Mucosa of stomach (tissue), 1 donor: ENCODE measurements at regions not wholly inside any gene's neighbourhood (a gene's known extent, or its start where the extent isn't known, plus 50 kb on each side); places are given as distances from the start of the nearest gene placed in this dataset.
"Not testable (repeated sequence)": the region's sequence is repeated elsewhere in the genome, so short reads cannot be mapped to it uniquely, and the experiment has no call there.

Source experiments
- H3K27me3 ChIP-seq: one replicate; pipeline ENCODE4 v1.7.0; 2013; ENCODE audit warnings: mild to moderate bottlenecking, low read length; ENCODE audit not compliant: control insufficient read depth, insufficient read depth
- H3K36me3 ChIP-seq: one replicate; pipeline ENCODE4 v1.7.0; 2013; ENCODE audit warnings: low read length; ENCODE audit not compliant: control insufficient read depth, insufficient read depth
- H3K4me1 ChIP-seq: one replicate; pipeline ENCODE4 v1.7.0; 2013; ENCODE audit warnings: mild to moderate bottlenecking, low read length; ENCODE audit not compliant: control insufficient read depth, insufficient read depth
- H3K4me3 ChIP-seq: one replicate; pipeline ENCODE4 v1.7.0; 2013; ENCODE audit warnings: low read length
- H3K9ac ChIP-seq: one replicate; pipeline ENCODE4 v1.7.0; 2013; ENCODE audit warnings: mild to moderate bottlenecking, low read length, moderate library complexity
- H3K9me3 ChIP-seq: one replicate; pipeline ENCODE4 v1.7.0; 2013; ENCODE audit warnings: mild to moderate bottlenecking, low read length, moderate library complexity; ENCODE audit not compliant: control insufficient read depth
- donor health status: Pancreatic carcinoma.

GRCh38 chr6:112938650-112939049 lies 591.5 kb downstream of the RFPL4B start:
- H3K9ac ChIP-seq, result no peak overlapping the region
- no peaks in the 10 kb centered on the region for H3K9me3 ChIP-seq
- H3K4me1 ChIP-seq, result no peaks in the 10 kb centered on the region
- H3K27me3 ChIP-seq, result no peaks in the 10 kb centered on the region
- H3K36me3 ChIP-seq, result no peaks in the 10 kb centered on the region
- H3K4me3 ChIP-seq, result no peak overlapping the region

- Histone ChIP-seq H3K9me3 (no peaks in the 10 kb centered on the region), H3K4me3 (no peak overlapping the region), H3K9ac (no peak overlapping the region), H3K4me1 (no peaks in the 10 kb centered on the region), H3K36me3 (no peaks in the 10 kb centered on the region), H3K27me3 (no peaks in the 10 kb centered on the region)
Measured at GRCh38 chr6:112939563-112939962, 592.4 kb downstream of the RFPL4B start.

- H3K9ac ChIP-seq, result no peak overlapping the region
- H3K4me1 ChIP-seq, result no peaks in the 10 kb centered on the region
- no peaks in the 10 kb centered on the region for H3K9me3 ChIP-seq
- no peaks in the 10 kb centered on the region for H3K27me3 ChIP-seq
- no peak overlapping the region for H3K4me3 ChIP-seq
- H3K36me3 ChIP-seq, result no peaks in the 10 kb centered on the region
Measured at GRCh38 chr6:112941613-112942012, 594.5 kb downstream of the RFPL4B start.

- no peaks in the 10 kb centered on the region for H3K27me3 ChIP-seq
- H3K9ac ChIP-seq, result no peak overlapping the region
- H3K4me3 ChIP-seq, result no peak overlapping the region
- H3K9me3 ChIP-seq, result no peaks in the 10 kb centered on the region
- no peaks in the 10 kb centered on the region for H3K4me1 ChIP-seq
- no peaks in the 10 kb centered on the region for H3K36me3 ChIP-seq
Measured at GRCh38 chr6:112946051-112946450, 598.9 kb downstream of the RFPL4B start.

- H3K9me3 ChIP-seq, result no peaks in the 10 kb centered on the region
- H3K9ac ChIP-seq, result no peak overlapping the region
- no peaks in the 10 kb centered on the region for H3K36me3 ChIP-seq
- H3K4me1 ChIP-seq, result no peaks in the 10 kb centered on the region
- no peaks in the 10 kb centered on the region for H3K27me3 ChIP-seq
- H3K4me3 ChIP-seq, result no peak overlapping the region
Measured at GRCh38 chr6:112947507-112947906, 600.4 kb downstream of the RFPL4B start.

GRCh38 chr6:112951829-112952228 lies 604.7 kb downstream of the RFPL4B start:
- Histone ChIP-seq H3K4me3 (no peak overlapping the region), H3K4me1 (no peaks in the 10 kb centered on the region), H3K9ac (no peak overlapping the region), H3K36me3 (no peaks in the 10 kb centered on the region), H3K9me3 (no peaks in the 10 kb centered on the region), H3K27me3 (no peaks in the 10 kb centered on the region)

GRCh38 chr6:112955743-112956142 lies 608.6 kb downstream of the RFPL4B start:
- H3K9me3 ChIP-seq, H3K4me3 ChIP-seq, H3K4me1 ChIP-seq, H3K36me3 ChIP-seq, H3K9ac ChIP-seq, H3K27me3 ChIP-seq: not testable (repeated sequence)

- Histone ChIP-seq H3K36me3 (no peaks in the 10 kb centered on the region), H3K4me3 (no peak overlapping the region), H3K27me3 (no peaks in the 10 kb centered on the region), H3K9ac (no peak overlapping the region), H3K9me3 (no peaks in the 10 kb centered on the region), H3K4me1 (no peaks in the 10 kb centered on the region)
Measured at GRCh38 chr6:112956696-112957535, 609.8 kb downstream of the RFPL4B start.

- no peaks in the 10 kb centered on the region for H3K36me3 ChIP-seq
- no peak overlapping the region for H3K4me3 ChIP-seq
- H3K9me3 ChIP-seq, result no peaks in the 10 kb centered on the region
- no peaks in the 10 kb centered on the region for H3K27me3 ChIP-seq
- H3K9ac ChIP-seq, result no peak overlapping the region
- H3K4me1 ChIP-seq, result no peaks in the 10 kb centered on the region
Measured at GRCh38 chr6:112957536-112957916, 610.4 kb downstream of the RFPL4B start.

- not testable (repeated sequence) for H3K36me3 ChIP-seq, H3K4me1 ChIP-seq, H3K27me3 ChIP-seq, H3K9me3 ChIP-seq, H3K9ac ChIP-seq, H3K4me3 ChIP-seq
Measured at GRCh38 chr6:112960130-112960529, 613.0 kb downstream of the RFPL4B start.

GRCh38 chr6:112967974-112968373 lies 620.8 kb downstream of the RFPL4B start:
- H3K4me1 ChIP-seq, result no peaks in the 10 kb centered on the region
- H3K27me3 ChIP-seq, result no peaks in the 10 kb centered on the region
- H3K36me3 ChIP-seq, result no peaks in the 10 kb centered on the region
- no peak overlapping the region for H3K9ac ChIP-seq
- H3K4me3 ChIP-seq, result no peak overlapping the region
- H3K9me3 ChIP-seq, result no peaks in the 10 kb centered on the region

GRCh38 chr6:112971651-112972050 lies 624.5 kb downstream of the RFPL4B start:
- Histone ChIP-seq H3K4me3 (no peak overlapping the region), H3K4me1 (no peaks in the 10 kb centered on the region), H3K27me3 (no peaks in the 10 kb centered on the region), H3K9me3 (no peaks in the 10 kb centered on the region), H3K9ac (no peak overlapping the region), H3K36me3 (no peaks in the 10 kb centered on the region)

- not testable (repeated sequence) for H3K27me3 ChIP-seq, H3K9me3 ChIP-seq, H3K4me1 ChIP-seq, H3K4me3 ChIP-seq, H3K36me3 ChIP-seq, H3K9ac ChIP-seq
Measured at GRCh38 chr6:112974931-112975330, 627.8 kb downstream of the RFPL4B start.
